Stimulated activated CD8-positive, alpha-beta memory T cell treated with anti-CD3 and anti-CD28 coated beads, Interleukin-4, amount 100 ng/mL, for 48 hours (primary cell): ENCODE measurements at regions not wholly inside any gene's neighbourhood (a gene's known extent, or its start where the extent isn't known, plus 50 kb on each side); places are given as distances from the start of the nearest gene placed in this dataset.
"Not testable (repeated sequence)": the region's sequence is repeated elsewhere in the genome, so short reads cannot be mapped to it uniquely, and the experiment has no call there.

Experiments
- DNase-seq: peaks from one replicate; pipeline ENCODE4 v3.0.0-alpha.2; 2020

- DNase-seq = no peak
These were observed 180.6 kb upstream of the GRIA4 start for GRCh38 chr11:105429096-105429910.

GRCh38 chr11:105407101-105407500 lies 202.8 kb upstream of the GRIA4 start:
- DNase-seq = no peak

- no peak for DNase-seq
These were observed 208.5 kb upstream of the GRIA4 start for GRCh38 chr11:105401269-105401809.

- DNase-seq = no peak
These were observed 210.4 kb upstream of the GRIA4 start for GRCh38 chr11:105399511-105399910.

DNA sequence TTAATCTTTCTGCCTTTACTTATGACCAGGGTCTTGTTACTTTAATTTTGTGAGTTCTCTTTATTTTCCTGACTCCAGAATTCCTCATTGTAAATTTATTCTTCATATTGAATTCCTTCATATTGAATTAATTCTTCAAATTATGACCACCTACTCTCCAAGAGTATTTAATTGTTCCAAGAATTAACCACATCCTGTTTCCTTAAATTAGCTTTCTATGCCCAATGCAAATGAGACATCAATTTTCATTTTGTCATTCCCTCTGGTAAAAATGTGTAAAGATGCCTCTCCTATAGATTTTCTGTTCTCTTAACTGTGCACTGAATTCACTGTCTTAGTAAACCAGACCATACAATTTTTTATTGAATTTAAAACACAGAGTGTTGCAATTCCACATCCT lies 211.2 kb upstream of the GRIA4 start:
- no peak for DNase-seq

GRCh38 chr11:105393326-105393725 lies 216.5 kb upstream of the GRIA4 start:
- no peak for DNase-seq

DNA sequence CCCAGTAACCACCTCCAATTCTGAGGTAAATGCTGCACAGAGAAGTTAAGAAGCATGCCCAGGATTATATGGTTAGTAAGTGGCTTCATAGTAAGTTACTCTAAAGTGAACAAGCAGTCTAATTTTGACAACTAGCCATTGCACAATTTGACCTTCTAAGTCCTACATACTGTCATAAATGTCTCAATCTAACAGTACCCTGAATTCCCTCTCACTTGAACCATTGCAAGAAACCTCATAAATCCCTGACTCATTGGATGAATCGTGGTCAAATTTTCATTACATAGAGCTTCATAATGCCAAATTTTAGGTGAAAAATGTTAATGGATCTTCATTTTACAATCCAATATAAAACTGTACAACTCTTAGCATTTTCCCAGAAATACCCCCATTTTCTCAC lies 217.3 kb upstream of the GRIA4 start:
- DNase-seq = no peak

GRCh38 chr11:105389952-105390351 lies 219.9 kb upstream of the GRIA4 start:
- DNase-seq = no peak

- DNase-seq = no peak
These were observed 221.9 kb upstream of the GRIA4 start for GRCh38 chr11:105388006-105388405.

DNA sequence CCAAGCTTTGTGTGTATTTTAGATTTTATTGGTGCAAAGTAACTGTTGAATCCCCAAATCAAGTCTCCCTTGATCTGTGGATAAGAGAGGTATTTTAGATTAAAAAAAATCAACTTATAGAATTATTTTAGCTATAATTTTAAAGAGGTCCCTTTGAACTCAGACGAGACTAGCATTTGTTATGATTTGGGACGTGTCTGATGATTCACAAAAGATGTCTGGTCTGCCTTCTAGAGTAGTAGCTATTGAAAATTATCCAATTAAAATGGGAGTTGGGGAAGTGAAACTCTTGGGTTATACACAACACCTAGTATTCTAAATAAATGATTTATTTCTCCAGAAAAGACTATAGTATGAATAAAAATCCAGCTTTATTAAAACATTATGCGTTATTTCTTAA lies 227.9 kb upstream of the GRIA4 start:
- DNase-seq = no peak

DNA sequence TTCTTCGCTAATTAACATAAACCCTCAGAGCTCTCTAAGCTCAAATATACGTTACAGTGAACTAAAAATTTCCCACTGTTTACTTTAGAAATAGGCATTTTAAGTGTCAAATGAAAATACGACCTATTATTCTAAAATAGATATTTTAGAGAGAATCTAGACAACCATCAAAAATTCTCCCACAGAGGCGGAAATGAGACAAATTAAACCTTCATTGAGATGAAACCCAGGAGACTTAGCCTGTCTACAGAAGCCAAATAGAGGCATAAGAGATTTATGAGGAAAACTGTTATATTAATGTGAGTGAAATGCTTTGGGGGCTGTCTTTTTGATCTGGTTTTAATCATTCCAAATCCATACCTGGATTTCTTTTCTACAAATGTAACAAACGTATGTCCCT lies 232.0 kb upstream of the GRIA4 start:
- no peak for DNase-seq

- DNase-seq = no peak
These were observed 232.6 kb upstream of the CARD18 start for GRCh38 chr11:105372206-105372605.

DNA sequence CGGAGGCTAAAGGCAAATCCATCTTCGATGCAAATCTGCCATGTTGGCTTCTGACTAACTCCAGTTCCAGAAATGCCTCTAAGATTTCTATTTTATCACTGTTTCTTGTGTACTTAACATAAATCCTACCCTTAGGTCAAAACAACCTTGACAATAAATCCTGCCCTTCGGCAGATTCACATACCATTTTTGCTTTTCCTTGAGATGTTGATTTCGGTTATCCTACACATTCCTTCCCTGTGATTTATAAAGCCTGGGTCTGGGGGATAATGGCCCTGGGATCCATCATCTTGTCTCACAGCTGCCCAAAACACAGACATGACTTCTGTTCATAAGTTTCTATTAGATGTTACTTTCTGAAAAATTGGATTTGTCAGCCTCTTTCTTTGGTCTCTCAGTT lies 231.7 kb upstream of the CARD18 start:
- no peak for DNase-seq

GRCh38 chr11:105368711-105369110 lies 229.1 kb upstream of the CARD18 start:
- DNase-seq = no peak

- DNase-seq = no peak
These were observed 227.6 kb upstream of the CARD18 start for GRCh38 chr11:105367129-105367528.

DNA sequence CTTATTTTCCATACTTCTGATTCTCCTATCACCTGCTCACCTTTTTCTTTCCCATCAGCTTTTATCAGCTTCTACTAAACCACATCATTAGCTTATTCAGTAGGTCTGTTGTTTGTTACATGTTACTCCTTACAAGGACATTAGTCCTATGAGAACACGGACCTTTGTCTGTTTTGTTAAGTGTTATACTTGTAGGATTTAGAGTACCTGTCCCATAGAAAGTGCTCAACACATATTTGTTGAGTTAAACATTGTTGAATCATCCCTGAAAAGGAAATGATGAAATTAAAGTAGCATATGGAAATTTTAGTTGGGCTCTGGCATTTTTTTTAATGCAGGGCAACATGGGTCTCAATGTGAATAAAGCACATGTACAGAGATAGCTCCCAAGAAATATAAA lies 222.1 kb upstream of the CARD18 start:
- no peak for DNase-seq

- no peak for DNase-seq
These were observed 218.2 kb upstream of the CARD18 start for GRCh38 chr11:105357764-105358163.

DNA sequence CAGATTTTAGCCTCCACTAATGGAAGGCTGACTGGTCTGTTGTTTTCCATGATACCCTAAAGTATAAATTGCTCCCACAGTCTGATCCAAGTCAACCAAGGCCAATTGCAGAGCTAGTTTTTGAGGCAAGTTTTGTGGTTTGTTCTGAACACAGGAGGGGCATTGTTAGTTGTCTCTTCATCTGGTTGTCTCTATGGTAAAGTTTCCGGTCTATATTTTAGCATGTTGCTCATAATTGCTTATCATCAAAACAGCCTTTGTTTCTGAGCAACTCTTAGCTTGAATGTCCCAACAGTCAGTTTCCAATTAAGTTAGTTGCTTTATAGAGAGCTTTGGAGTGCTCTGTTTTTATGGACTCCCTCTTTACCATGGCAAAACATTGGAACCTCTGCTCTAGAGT lies 217.6 kb upstream of the CARD18 start:
- no peak for DNase-seq

GRCh38 chr11:105349867-105350266 lies 210.3 kb upstream of the CARD18 start:
- not testable (repeated sequence) for DNase-seq

- no peak for DNase-seq
These were observed 205.4 kb upstream of the CARD18 start for GRCh38 chr11:105344938-105345337.

GRCh38 chr11:105334025-105334714 lies 194.6 kb upstream of the CARD18 start:
- no peak for DNase-seq

GRCh38 chr11:105333153-105333552 lies 193.6 kb upstream of the CARD18 start:
- no peak for DNase-seq

- no peak for DNase-seq
These were observed 192.6 kb upstream of the CARD18 start for GRCh38 chr11:105332171-105332570.

DNA sequence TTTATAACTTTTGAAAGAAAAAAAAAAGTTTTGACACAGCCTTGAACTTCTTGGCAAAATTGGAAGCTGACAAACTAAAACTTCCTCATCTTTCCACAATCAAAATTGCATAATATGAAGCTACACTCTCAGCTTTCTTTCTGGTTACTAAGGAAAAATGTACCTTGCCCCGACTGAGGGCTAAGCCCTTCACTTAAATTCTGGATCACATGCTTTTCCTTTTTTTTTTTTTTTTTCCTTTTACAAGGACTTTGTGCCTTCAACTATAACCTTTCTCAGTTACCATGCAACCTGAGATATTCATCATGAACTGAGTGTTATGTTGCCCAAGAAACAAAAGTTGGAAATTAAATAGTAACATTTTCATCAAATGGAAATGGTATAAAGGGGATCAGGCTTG lies 188.5 kb upstream of the CARD18 start:
- DNase-seq = no peak
